Ureter (tissue), 1 donor: ENCODE measurements at regions not wholly inside any gene's neighbourhood (a gene's known extent, or its start where the extent isn't known, plus 50 kb on each side); places are given as distances from the start of the nearest gene placed in this dataset.
"Not testable (repeated sequence)": the region's sequence is repeated elsewhere in the genome, so short reads cannot be mapped to it uniquely, and the experiment has no call there.

Source experiments
- DNase-seq: peaks from one replicate; pipeline ENCODE4 v3.0.0-alpha.2; 2020; ENCODE audit warnings: low spot score
- donor health status: DM: yes; HTN: yes; CAD: no.

DNA sequence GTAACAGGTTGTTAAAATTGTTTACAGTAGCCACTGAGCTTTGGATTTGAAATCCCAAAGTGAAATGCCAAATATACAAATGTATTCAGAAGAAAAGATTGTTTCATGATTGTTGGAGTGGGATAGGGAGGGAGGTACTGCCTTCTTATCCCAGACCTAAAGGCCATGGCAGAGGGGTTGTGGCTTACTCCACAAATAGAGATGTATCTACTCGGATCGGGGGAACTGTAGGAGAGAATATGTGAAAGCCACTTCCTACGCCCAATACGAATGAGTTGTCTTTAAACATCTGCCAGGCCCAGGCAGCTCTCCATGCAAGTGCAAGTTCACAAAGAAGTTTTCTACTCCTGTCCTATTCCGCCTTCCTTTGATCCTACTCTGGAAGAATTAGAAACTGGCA, 150.2 kb upstream of the PRSS12 start:
- DNase-seq = not testable (repeated sequence)

DNA sequence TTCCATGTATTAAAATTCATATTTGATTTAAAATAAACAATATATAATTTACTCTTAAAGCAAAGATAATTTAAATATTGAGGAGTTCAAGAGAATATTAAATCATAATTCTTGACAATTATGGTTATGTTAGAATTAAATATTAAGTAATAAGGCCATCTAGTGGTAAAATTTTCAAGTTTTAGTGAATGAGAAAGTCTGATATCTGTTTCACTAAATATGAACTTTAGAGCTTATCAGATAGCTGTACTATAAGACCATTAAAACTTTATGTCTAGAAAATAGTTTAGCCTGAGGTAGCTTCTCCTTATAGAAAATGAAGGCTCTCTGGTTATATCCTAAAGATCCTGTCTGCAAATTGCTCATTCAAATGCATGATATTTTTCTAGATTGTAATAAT, 152.1 kb upstream of the PRSS12 start:
- not testable (repeated sequence) for DNase-seq

DNA sequence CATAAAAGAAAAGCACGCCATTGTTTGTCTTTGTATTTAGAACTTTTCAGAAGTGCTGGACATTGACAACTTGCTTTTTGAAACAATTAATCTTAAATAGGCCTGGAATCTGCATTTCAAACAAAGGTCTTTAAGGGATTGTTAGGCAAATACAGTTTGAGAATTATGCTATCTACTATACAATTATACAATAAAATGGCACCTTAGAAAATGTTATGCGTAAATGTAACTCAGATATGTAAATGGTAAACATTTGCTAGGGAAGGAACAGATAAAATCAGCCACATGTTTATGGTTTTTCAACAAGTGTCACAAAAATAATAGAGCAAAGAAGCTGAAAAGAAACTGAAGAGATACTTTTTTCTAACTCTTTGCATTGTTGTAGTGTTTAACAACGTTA, 152.7 kb upstream of the PRSS12 start:
- not testable (repeated sequence) for DNase-seq

DNA sequence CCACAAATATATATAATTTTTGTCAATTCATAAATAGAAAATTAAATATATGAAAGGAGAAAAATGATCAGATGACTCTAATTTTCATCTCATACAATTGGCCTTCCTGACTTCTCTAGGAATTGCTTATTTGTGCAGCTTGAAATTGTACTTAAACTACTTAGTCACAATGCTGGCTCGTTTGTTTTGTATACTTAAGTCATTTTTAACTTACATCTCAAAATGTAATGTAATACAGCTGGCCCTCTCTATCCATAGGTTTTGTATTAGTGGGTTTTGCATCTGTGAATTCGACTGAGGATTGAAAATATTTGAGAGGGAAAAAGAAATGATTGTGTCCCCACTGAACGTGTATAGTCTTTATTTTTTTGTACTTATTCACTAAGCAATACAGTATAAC, 160.1 kb upstream of the PRSS12 start:
- not testable (repeated sequence) for DNase-seq

DNA sequence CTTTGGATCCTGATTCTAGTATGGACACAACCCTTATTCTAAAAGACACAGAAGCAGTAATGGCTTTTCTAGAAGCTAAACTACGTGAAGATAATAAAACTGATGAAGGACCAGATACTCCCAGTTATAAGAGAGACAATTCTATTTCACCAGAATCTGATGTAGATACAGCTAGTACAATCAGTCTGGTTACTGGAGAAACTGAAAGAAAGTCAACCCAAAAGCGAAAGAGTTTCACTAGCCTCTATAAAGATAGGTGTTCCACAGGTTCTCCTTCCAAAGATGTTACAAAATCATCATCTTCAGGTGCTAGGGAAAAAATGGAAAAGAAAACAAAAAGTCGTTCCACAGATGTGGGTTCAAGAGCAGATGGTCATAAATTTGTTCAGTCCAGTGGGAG, 161.5 kb upstream of the PRSS12 start:
- DNase-seq = not testable (repeated sequence)

DNA sequence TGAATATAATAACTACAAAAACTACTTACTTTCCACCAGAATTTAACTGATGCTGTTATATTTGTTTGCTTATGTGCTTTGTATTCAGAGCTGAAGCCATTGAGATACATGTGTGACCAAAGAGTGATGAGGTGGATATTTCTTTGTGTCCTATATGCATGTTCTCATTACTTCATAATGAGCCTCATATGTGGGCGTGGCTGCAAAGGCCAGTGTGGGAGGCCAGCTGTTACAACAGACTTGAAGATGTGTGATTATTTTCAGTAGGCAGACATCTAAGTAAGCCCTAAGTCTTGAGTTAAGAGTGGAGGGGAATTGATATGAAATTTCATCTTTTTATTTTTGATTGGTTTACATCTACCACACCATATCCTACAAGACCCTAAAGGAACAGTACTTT, 163.3 kb upstream of the PRSS12 start:
- not testable (repeated sequence) for DNase-seq

DNA sequence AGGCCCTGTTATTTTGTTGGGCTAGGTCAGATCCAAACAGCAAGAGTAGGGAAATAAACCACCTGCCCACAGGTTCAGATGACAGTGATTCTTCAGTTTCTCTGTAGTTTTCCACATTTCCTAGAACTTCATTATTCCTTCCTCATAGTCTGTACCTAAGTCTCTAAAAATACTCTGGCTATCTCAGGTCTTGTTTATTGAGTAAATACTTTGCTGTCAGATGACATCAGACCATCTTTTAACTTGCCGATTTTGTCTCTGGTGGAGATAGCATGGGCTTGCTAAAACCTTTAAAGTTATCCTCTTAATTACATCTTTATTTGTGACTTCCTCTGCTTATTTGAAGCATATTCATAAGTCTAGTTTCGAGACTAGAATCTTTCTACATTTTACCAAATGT, 155.1 kb upstream of the METTL14 start:
- DNase-seq = not testable (repeated sequence)

DNA sequence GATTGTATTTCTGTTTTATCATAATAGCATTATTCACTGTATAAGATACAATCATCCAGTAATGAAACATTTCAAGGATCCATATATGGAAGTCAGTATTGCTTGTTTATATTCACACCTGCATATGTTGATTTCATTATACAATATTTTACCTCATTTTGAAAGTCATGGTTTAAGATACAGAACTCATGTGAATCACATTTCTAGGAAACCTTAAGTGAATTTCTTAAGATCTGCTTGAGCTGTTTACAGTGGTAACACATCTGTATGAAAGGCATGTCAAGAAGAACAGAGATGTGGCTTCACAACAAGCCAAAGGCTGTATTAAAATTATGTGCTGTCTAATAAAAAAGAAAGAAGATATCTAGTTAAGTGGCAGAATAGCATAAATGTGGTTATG, 153.2 kb upstream of the METTL14 start:
- not testable (repeated sequence) for DNase-seq

DNA sequence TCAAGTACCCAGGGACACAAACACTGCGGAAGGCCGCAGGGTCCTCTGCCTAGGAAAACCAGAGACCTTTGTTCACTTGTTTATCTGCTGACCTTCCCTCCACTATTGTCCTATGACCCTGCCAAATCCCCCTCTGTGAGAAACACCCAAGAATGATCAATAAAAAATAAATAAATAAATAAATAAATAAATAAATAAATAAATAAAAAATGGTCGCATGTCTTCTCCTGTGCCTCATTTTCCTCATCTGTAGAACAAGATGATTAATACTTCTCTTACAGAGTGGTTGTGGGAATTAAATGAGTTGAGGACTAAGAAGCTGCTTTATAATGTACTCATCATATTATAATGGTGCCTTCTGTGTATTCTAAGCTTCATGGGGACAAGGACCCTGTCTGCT, 149.4 kb upstream of the METTL14 start:
- DNase-seq = not testable (repeated sequence)

DNA sequence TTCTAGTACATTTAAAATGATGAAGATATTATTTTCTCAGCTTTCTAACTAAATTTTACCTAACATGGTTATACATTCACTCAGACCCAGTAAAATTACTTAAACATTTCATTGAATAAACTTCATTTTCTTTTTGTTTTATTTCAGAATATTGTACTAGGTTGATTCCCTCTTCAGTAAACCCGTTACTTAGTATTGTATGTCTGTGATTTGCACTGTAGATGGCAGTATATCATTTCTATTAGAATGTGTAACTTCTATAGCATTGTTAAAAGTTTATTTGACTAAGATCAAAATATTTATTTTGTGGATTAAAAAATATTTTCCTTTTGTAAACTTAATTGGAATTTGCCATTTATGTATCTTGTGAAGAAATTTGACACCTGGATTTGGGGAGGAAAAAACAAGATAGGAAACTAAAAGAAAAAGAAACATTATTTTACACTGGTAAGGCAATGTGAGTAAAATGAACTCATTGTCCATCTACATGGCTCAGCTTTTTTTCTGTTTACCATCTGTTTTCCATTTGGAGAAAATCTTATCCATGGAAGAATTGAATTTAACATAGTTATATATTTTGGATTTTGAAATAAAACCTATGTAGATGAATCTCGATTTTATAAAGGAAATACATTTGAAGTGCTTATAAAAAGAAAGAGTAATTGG, 145.6 kb upstream of the METTL14 start:
- DNase-seq = not testable (repeated sequence)

DNA sequence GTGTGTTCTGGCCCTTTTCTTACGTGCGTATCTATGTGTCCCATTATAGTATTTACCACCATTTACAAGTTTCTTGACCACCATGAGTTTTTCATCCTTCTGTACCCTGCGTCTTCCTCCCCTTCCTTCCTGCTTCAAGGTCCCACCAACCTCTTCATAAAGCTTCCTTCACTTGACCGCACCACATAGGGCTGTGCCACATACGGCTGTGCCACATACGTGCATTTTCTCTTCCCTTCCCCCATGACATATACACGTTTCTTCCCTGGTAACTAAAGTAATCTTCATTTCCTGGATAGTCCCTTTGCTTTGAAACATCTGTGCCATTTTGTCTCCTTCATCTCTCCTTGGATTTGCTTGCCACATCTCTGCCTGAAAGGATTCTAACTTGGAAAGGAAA, 128.6 kb upstream of the METTL14 start:
- DNase-seq = not testable (repeated sequence)

DNA sequence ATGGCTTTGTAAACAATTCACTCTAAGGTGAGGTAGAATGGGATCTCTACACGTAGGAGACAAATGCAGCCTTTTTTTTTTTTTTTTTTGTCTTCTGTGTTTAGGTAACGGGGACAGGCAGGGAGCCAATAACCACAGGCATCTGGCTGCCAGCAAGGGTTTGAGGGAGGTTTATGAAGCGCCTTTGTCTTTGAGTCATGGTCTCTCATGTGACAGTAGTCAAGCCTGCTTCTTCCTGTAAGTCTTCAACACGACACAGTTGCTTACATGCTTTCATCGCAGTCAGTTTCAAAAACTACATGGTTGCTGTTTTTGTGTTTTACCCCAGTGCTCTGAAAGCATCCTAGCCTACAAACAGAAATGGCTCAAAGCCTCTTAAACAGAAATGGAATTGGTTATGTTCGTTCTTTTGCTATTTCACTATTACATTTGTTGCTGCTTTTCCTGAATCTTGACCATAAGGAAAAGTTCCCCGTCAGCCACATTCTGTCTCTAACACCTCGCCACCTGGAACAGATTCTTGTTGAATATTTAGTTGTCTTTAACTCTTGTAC, 127.8 kb upstream of the METTL14 start:
- no peak for DNase-seq

DNA sequence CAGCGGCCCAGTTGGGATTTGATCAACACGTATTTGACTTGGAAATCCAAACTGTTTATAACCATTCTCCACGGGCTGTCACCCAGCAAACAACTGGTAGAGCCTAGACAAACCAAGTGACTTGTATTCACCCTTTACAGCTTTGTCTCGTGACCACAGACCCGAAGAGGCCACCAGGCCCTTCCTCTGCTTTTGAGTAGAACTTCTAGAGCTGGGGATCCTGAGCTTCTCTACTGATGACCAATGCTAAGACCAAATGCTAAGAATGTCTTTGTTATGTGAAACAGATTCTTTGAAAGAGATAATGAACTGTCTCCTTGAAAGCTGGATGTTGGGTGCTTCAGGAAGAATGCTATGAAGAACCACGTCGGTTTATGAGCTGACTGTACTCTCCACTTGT, 127.0 kb upstream of the METTL14 start:
- DNase-seq = not testable (repeated sequence)

DNA sequence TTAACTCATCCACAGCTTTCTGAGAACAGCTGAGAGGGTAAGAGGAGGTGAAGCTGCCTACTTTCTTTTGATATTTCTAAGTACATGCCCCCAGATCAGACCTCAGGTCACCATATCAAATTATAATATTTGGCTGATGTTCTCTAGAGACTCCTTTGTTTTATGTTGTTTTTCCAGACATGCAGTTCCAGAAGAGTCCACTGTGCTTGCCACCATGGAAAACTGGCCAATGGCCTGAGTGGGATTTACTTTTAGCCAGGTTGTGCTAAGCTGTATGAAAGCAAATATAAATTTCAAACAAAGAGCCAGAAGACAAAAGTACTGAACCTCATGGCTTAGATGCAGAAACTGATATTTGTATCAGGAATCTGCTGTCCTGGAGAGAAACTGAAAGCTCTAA, 123.6 kb upstream of the METTL14 start:
- DNase-seq = not testable (repeated sequence)

DNA sequence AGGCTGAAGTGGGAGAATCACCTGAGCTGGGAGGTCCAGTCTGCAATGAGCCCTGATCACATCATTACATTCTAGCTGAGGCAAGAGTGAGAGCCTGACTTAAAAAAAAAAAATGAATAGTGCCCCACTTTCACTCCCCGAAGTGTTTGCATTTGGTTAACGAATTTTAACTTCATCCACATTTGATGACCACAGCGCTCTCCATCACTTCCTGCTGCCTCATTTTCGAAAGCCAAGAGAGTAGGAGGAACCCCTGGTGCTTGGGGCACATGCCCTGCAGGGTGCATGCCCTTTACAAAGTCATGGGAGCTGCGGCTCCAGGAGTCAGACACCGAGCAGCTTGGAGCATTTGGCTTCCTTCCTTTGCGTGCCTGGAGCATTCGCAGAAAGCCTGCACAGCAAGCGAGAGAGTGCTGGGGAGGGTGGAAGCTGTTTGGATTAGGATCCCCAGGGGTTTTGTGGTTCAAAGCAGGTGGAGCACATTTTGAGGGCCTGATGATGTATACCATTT, 119.1 kb upstream of the METTL14 start:
- not testable (repeated sequence) for DNase-seq

DNA sequence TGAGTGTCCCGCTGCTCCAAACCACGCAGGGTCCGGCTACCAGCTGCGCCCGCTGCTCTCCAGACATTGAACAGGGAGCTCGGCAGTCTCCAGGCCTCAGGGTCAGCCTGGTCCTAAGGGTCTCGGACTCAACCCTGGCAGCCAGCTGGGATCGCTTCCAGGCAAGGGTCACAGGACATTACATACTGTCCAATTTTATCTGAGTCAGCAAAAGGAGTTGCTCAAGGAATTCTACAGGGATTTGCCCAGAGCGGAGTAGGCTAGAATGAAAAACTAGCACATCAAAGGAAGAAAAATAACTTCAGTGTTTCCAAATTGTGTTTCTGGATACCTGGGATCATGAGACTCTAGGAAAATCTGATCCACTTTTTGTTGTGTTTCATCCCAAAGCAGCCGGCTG, 112.2 kb upstream of the METTL14 start:
- not testable (repeated sequence) for DNase-seq

DNA sequence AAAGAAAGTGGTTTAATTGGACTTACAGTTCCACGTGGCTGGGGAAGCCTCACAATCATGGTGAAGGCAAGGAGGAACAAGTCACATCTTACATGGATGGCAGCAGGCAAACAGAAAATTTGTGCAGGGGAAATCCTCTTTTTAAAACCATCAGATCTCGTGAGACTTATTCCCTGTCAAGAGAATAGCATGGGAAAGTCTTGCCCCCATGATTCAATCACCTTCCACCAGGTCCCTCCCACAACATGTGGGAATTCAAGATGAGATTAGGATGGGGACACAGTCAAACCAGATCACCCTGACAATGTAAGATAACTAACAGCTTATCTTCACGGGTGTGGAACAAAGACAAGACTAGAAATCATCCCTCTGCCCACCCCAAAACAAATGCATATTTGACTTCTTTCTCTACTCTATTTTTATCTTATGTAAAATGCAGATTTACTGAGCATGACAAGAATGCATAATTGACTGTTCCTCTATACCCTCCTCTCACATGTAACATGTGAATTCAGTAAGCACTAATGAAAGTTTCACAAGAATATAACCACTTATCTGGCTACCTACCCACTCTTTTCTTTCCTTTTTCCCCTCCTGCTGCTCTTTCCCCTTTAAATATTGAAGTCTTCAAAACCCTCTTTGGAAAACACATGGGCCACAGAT, 110.8 kb upstream of the METTL14 start:
- not testable (repeated sequence) for DNase-seq

DNA sequence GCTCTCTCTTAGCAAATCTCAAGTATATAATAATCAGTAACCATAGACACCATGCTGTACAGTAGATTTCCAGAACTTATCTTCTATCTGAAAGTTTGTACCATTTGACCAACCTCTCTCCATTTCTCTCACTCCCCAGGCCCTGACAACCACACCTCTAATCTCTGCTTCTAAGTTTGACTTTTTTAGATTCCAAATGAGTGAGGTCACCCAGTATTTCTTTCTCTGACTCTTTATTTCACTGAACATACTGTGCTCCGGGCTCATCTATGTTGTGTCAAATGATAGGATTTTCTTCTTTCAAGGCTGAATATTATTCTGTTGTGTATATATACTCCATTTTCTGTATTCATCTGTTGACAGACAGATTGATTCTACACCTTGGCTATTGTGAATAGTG, 110.1 kb upstream of the METTL14 start:
- DNase-seq = not testable (repeated sequence)

DNA sequence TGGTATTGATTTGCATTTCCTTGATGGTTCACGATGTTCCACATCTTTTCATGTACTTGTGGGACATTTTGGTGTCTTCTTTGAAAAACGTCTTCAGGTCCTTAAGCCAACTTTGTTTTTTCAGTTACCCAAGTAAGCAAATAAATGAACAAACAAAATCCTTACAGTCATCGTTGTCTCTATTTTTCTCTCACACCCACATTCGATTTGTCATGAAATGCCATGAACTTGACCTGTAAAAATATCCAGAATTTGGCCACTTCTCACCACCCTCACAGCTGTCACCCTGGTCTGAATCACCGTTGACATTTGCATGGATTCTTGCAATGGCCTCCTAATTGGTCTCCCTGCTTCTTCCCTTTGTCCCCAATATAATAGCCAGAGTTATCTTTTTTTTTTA, 109.5 kb upstream of the METTL14 start:
- DNase-seq = not testable (repeated sequence)

DNA sequence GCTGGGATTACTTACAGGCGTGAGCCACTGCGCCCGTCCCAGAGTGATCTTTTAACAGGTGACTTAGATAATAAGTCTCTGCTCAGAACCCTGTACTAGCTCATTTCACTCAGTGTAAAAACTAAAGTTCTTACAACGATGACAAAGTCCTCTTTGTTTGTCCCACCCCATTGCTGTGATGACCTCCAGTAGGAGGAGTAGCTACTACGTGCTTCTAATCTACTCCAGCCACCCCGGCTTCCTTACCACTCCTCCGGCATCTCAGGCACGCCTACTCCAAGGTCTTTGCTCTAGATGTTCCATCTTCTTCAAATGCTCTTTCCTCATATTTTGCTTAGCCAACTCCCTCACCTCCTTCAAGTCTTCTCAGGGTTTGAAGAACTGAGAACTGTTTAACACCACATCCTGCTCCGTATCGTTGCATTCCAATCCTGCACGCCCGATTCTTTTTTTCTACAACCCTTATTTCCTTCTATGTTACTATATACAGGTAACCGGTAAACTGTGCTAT, 108.4 kb upstream of the METTL14 start:
- DNase-seq = not testable (repeated sequence)

DNA sequence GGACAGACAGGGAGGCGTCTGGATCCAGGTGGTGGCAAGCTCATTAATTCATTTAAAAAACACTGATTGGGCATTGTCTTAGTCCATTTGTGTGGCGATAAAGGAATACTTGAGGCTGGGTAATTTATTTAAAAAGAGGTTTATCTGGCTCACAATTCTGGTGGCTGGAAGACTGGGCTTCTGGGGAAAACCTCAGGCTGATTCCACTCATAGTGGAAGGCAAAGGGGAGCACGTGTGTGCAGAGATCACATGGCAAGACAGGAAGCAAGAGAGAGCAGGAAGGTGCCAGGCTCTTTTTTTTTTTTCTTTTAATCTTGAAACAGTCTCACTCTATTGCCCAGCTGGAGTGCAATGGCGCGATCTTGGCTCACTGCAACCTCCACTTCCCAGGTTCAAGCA, 100.2 kb upstream of the METTL14 start:
- no peak for DNase-seq

DNA sequence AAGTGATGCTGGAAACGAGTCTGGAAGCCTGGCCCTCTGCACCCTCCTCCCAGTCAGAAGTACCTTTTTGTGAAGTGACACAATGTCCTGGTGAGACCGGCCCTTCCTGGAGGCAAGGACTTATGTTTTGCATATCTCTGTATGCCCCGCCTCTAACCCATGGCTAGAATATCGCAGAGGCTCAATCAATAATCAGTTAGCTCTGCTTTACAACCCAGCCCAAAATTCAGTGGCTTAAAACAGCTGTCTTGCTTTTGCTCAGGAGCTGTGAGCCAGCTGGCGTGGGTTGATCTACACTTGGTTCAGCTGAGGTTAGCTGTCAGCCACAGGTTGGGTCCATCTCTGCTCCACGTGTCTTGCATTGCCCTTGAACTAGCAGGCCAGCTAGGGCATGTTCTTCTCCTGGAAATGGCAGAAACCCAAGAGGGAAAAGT, 98.8 kb upstream of the METTL14 start:
- DNase-seq = no peak
